K562 (cell line): ENCODE measurements at regions not wholly inside any gene's neighbourhood (a gene's known extent, or its start where the extent isn't known, plus 50 kb on each side); places are given as distances from the start of the nearest gene placed in this dataset.

Experiments used
- EP300 ChIP-seq: IDR thresholded peaks from 2 replicates; pipeline ENCODE4 v1.6.1; 2012; ENCODE audit warnings: low read length, improper control_type of control experiment
- GABPB1 ChIP-seq: sonication (generic); formaldehyde crosslinking; IDR thresholded peaks from 2 replicates; pipeline ENCODE4 v1.8.0; 2022; ENCODE audit warnings: mild to moderate bottlenecking, missing genetic modification reagents
- JUND ChIP-seq, 2 experiments: IDR thresholded peaks; 2 replicates in 1 of 2; 3 replicates in 1 of 2; pipeline ENCODE4 v1.6.1; 2011; ENCODE audit warnings: borderline replicate concordance in 2 of 2, low read depth in 2 of 2, low read length in 2 of 2, improper control_type of control experiment in 1 of 2, missing biosample characterization in 1 of 2, missing genetic modification characterization in 1 of 2, missing genetic modification reagents in 1 of 2
- KAT8 ChIP-seq: fragments of 450-650 bp; IDR thresholded peaks from 2 replicates; pipeline ENCODE4 v1.6.1; 2016; ENCODE audit warnings: low read depth, mild to moderate bottlenecking
- NFIC ChIP-seq: fragments of 450-650 bp; IDR thresholded peaks from 2 replicates; pipeline ENCODE4 v1.6.1; 2017; ENCODE audit warnings: mild to moderate bottlenecking, inconsistent platforms
- SMARCA4 ChIP-seq: fragments of 450-650 bp; IDR thresholded peaks from 2 replicates; pipeline ENCODE4 v1.6.1; 2016
- SMARCA5 ChIP-seq: fragments of 450-650 bp; IDR thresholded peaks from 2 replicates; pipeline ENCODE4 v1.6.1; 2016
- ZNF583 ChIP-seq: fragments of 250-450 bp; sonication (Bioruptor Pico); IDR thresholded peaks from 2 replicates; pipeline ENCODE4 v1.4.0; 2020
- ZNF707 ChIP-seq: fragments of 250-450 bp; sonication (Bioruptor Pico); conservative IDR thresholded peaks from 2 replicates; pipeline ENCODE4 v1.8.0; 2022; ENCODE audit warnings: inconsistent platforms, mild to moderate bottlenecking, moderate library complexity

DNA sequence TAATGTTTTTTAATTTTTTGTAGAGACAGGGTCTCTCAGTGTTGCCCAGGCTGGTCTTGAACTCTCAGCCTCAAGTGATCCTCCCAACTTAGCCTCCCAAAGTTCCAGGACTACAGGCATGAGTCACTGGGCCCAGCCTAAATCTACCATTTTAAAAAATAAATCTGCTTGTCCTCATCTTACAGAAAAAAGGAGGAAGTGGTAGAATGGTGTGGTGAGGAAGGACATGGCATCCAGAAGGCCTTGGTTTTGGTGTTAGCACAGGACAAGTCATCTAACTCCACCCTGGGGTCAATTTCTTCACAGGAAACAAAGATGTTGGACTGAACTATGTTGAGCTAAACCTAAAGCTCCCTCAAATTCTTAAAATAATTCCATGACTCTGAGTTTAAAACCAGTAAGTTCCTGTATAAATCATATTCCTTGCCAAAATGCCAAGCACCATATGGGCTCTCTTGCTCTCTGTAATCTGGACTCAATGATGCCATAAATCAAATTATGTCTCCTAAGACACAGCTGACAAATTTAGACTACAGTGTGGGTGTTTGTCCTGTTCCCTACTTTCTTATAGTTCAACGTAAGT, 253.9 kb upstream of the NOCT start:
- TF ChIP-seq EP300 (no peak), JUND (IDR thresholded peaks at IDR 0.05; ENCODE audit: borderline replicate concordance, low read depth, low read length) (no peak), JUND (tag; IDR thresholded peaks at IDR 0.05; ENCODE audit: borderline replicate concordance, low read depth, low read length) (no peak), SMARCA5 (no peak), NFIC (no peak), GABPB1 (CRISPR knock-in tag) (no peak), ZNF707 (CRISPR knock-in tag) (no peak), ZNF583 (CRISPR knock-in tag) (no peak), SMARCA4 (no peak), KAT8 (no peak)
